H54 (cell line): ENCODE measurements at regions not wholly inside any gene's neighbourhood (a gene's known extent, or its start where the extent isn't known, plus 50 kb on each side); places are given as distances from the start of the nearest gene placed in this dataset.

Experiments used
- DNase-seq: peaks from one replicate; pipeline ENCODE4 v3.0.0; 2011; ENCODE audit warnings: low spot score, mixed read lengths; ENCODE audit not compliant: insufficient read length
- FAIRE-seq: peaks from 3 replicates; lab custom pipeline; 2011; peaks lifted over from hg19 to GRCh38; lab: Jason Lieb, UNC
- POLR2A ChIP-seq: IDR thresholded peaks from 2 replicates; pipeline ENCODE4 v1.6.1; 2011; ENCODE audit warnings: low read depth, mild to moderate bottlenecking, low read length

DNA sequence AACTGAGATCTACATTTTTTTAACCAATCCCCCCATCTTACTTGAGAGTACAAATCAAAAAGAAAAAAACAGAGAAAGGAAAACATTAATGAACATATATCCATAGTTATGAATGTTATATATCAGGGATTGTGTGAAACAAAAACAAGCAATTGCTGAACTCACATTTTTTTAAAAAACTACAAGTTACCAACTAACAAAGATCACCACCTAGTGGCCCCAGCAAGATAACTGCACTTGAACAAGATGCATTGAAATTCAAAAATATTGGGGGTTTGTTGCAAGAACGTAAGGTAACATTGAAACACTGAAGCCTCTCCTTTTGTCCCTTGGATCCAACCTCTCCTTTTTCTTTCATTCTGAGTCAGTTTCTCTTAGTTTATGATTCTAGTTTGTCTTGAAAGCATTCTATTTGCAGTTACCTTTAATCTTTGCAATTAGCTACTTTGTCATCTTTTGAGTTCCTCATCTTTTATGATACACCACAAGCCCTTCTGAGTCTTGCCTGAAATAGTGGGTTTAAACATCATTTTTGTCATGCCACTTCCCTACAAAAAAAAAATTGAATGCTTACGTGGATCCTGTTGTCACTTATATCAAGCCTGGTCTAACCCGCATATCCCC, 87.3 kb upstream of the TES start:
- peak; percentile 86 for FAIRE-seq
- no peak for TF ChIP-seq POLR2A
- peak; percentile 4 for DNase-seq

DNA sequence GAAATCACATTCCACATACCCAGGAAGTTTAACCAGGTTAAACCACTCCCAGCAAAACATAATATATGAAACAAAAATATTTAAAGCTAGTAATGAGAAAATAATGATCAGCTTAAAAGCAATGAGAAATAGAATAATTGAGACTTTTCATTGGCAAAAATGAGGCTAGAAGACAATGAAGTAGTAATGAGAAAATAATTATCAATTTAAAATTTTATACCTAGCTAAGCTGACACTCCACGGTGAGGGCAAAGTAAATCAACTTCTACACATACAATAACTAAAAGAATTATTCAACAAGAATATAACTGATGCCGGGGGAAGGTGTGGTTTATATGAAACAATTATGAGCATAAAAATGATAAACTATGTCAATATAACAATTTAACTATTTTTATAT, 82.2 kb upstream of the TES start:
- DNase-seq (no peak), FAIRE-seq (no peak)
- TF ChIP-seq POLR2A = no peak

DNA sequence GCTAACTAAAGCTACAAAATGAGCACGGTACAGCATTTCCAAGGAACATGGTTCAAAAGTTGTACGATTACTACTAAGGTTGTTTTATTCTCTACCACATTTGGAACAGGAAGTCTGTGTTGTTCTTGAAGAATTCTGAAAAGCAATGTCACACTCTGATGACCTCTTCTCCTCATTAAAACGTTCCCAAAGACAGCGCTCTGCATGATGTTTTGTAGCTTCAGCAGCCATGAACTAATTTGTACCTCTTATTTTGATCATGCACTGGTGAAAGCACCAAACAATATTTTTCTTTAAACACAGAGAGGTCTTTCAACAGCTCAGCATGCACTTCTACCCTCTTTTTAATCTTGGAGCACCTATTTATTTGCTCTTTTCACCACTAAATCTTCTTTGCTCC, 75.0 kb upstream of the TES start:
- no peak for FAIRE-seq
- no peak for DNase-seq
- no peak for TF ChIP-seq POLR2A

DNA sequence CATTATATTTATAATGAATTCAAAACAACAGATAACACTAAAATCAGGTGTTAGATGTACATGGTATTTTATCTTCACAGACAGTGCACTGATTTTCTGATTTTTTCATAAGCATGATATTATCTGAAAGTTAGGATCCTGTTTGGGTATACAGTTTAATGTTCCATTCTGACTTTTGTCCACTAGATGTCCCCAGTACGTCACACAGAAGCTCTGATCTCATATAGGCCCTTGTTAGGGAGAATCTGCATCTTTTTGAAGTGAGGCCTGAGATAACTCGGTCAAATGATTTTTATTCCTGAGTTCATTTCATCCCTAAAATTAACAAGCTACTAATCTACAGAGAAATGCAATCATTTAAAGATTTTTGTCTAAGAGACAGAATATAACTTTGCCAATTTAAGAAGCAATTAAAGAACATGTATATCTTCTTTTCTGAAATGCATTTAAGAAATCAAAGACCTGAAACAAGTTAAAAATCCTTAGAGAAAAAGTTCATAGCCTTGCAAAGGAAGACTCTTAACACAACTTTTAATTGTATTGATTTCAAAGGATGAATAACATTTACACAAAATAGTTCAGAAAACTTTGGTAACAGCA, 72.0 kb upstream of the TES start:
- peak; percentile 6 for DNase-seq
- no peak for TF ChIP-seq POLR2A
- FAIRE-seq = peak; percentile 96

DNA sequence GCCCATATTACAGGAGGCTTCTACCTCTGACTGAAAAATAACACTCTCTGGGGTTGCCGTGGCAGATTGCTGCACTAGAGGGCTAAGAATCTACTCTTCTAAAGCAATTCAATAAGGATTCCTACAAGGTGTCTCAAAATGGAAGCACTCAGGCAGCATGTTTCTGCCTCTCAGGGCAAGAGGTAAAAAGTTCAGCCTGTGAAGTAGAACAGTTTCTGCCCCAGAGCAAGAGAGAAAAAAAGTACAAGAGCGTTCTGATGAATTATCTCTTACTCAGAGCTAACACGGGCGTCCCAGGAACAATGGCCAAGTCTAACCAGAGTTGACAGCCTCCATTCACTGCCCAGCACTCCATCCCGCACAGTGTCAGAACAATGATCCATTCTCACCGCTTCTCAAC, 71.3 kb upstream of the TES start:
- DNase-seq (no peak), FAIRE-seq (no peak)
- TF ChIP-seq POLR2A = no peak

DNA sequence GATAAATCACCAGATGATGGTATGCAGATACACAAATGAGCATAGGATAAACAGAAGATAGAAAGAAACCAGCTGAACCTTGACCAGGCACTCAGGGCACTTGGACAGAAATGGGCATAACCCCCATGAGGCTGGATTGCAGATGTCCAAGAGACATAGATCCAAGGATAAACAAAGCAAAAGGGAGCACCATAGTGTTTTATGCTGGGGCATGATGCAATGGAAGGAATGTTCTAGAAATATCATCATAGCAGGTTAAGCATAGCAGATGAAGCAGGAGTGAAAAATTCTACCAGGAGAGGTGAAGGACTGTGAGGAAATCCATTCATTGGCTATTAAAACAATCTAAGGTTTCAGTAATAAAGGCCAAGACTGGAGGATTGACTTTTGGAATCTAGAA, 70.5 kb upstream of the TES start:
- no peak for TF ChIP-seq POLR2A

DNA sequence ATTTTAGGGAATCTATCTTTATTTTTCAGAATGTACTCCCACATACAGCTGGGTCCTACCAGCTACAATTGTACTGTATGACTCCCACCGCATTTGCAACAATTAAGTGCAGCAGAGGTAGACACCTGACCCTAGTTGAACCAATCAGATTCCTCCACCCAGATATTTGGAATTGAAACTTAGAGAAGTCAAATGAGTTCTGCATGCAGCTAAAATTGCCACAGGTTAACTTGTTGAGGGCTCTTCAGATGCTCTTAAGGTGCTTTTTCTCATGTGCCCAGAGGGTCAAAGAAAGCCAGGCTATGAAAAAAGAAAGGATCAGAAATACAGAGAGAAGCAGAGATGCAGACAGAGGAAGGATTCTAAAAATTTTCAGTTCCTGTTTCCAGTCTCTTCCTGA, 68.0 kb upstream of the TES start:
- FAIRE-seq = no peak
- no peak for TF ChIP-seq POLR2A

More for the DNA sequence above, 70.5 kb upstream of the TES start:
- FAIRE-seq (peak; percentile 58), DNase-seq (no peak)

DNA sequence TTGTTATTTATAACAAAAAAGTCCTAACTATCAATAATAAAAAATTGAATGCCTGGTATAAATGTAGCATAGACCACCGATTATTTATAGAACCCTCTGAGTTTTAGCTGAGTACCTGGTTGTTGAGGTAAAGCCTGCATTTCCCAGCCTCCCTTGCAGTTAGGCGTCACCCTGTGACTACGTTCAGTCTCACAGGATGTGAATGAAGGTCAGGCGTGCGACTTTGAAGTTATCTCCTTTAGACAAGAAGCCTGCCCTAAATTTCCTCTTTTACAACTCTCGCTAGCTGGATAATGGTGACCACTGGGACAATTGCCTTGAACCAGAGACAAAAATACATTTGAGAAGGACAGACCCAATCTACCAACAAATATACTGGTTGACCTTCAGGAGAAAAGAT, 67.5 kb upstream of the TES start:
- TF ChIP-seq POLR2A = no peak
- no peak for FAIRE-seq
- no peak for DNase-seq

More for the DNA sequence above, 68.0 kb upstream of the TES start:
- no peak for DNase-seq

DNA sequence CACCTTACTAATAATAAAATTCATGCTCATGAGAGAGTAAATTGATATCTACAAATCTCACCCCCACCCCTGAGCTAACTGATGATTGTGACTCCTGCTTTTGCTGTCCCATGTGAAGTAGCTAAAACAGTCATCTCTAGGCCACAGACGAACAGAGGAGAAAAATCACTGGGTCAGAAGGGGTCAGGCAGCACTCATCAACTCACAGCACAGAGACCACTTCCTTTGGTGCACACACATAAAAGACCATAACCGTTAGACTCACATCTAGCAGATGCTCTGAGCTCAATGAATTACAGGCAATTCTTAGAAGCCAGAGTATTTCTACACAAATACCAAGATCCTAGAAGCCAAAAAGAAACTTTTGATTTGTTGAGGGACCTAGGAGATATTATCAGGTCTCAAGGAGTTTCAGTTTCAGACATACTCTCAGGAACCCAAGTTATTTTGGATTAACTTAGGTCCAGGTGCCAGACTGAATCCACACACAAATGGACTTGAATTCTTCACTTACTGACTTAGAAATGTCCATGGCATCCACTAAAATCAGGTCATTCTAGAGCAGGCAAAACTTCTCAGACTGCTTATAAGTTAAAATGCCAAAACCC, 65.0 kb upstream of the TES start:
- no peak for FAIRE-seq
- DNase-seq = no peak
- TF ChIP-seq POLR2A = no peak

DNA sequence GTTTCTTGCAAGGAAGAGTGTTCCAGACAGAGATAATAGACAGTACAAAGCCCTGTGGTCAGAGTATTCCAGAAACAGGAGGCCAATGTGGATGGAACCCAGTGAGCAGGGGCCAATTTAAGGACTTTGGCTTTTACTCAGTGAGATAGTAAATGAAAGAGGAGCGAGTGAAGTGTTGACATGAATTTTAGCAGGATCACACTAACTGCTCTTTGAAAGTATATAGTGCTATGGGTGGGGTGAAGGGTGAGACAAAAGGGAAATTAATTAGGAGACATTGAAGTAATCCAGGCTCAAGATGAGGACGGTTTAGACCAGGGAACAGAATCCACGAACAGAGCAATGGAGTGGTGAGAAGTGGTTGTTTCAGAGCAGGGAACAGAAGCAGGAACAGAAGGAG, 62.2 kb upstream of the TES start:
- FAIRE-seq (no peak), DNase-seq (no peak)

DNA sequence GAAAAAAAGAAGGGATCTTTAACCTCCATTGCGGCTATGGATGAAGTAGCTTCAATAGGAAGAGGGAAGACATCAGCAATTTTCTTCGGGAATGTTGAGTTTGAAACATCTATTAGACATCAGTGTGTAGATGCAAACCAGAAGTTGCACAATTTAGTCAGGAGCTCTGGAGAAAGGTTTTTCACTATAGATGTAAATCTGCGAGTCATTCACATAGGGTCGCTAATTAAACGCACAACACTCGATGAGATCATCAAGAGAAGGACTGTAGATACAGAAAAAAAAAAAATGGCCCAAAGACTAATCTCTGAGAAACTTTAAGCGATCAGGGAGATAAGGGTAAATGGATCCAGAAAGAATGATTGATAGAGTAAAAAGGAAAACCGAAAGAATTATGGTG, 61.7 kb upstream of the TES start:
- FAIRE-seq (no peak), DNase-seq (no peak)
- TF ChIP-seq POLR2A = no peak

More for the DNA sequence above, 62.2 kb upstream of the TES start:
- TF ChIP-seq POLR2A = no peak

DNA sequence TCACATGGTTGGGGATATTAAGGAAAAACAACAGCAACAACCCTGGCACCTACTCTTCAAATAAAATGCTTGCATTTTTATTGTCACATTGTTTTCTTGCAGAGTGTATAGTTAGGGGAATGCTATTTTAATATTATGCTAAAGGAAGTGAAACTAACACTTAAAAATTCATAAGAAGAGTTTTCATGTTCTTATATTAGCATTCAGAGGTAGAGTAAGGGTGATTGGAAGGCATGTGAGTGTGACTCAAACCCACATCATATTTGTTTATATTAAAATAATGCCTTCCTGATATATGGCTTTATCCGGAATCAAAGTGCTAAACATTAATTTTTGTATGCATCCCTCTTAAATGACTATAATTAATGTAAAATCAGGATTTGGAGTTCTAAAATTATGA, 59.8 kb upstream of the TES start:
- FAIRE-seq = no peak
- no peak for TF ChIP-seq POLR2A
- DNase-seq = no peak

DNA sequence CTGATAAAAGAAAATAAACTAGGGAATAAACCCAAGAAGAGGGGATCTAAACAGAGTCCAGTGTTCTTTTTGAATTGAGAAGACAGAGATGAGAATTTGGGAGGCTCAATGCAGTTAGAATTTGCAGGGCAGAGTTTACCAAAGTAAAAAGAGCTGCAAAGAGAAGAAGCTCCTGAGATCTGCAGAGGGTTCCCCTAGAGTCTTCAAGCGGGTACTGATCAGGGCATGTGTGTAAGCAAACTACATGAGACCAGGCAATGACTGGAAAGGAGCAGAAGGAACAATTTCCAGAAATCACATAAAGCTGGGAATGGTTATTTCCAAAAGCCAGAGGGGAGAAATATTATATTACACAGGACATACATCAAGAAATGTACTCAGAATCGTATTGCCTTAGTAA, 58.1 kb upstream of the TES start:
- no peak for TF ChIP-seq POLR2A
- DNase-seq = no peak
- no peak for FAIRE-seq

DNA sequence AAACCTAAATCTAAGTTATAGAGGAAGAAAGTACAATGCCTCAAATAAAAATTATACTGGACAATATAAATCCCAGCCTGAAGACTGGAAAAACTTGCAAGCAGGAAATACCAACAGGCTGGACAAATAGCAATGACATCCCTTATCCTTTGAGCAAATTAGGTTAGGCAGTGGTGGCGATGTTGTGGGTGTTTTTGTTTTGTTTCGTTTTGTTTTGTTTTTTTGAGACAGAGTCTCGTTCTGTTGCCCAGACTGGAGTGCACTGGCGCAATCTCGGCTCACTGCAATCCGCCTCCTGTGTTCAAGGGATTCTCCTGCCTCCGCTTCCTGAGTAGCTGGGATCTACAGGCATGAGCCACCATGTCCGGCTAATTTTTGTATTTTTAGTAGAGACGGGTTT, 57.3 kb upstream of the TES start:
- no peak for DNase-seq
- peak; percentile 62 for FAIRE-seq
- TF ChIP-seq POLR2A = no peak

DNA sequence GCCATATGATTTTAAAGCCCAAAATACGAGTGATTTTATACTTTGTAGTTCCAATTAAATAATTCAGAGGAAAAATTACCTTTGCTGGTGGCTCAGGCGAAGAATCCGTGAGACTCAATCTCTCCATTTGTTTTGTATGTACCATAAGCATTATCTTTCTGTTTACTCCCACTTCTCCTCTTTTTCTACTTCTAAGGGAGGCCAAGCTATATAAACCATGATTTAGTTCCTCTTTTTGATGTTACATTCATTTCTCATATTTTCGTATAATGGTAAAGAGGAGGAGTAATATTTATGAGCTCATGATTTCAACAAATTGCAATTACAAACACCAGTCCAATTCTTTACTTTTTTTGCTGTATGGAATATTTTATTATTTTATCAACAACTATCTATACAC, 50.6 kb upstream of the TES start:
- TF ChIP-seq POLR2A = no peak
- no peak for DNase-seq
- no peak for FAIRE-seq
